MM.1S (cell line): ENCODE measurements at regions not wholly inside any gene's neighbourhood (a gene's known extent, or its start where the extent isn't known, plus 50 kb on each side); places are given as distances from the start of the nearest gene placed in this dataset.
A peak's percentile ranks its signal among the peaks of the same experiment; 100 is the strongest.

Experiments
- DNase-seq: peaks from one replicate; pipeline ENCODE4 v3.0.0-alpha.2; 2015
- H2AFZ ChIP-seq: fragments of 300-600 bp; sonication (generic); 2 replicates; pipeline ENCODE4 v1.6.0; 2016; ENCODE audit warnings: antibody characterized with exemption, low read length
- H3F3A ChIP-seq: fragments of 300-600 bp; sonication (generic); 2 replicates; pipeline ENCODE4 v1.6.1; 2016; ENCODE audit warnings: mild to moderate bottlenecking, antibody characterized with exemption, low read length, moderate library complexity, mixed read lengths; ENCODE audit not compliant: insufficient read depth
- H3K27ac ChIP-seq: fragments of 300-600 bp; sonication (generic); 2 replicates; pipeline ENCODE4 v1.5.1; 2016; ENCODE audit warnings: mild to moderate bottlenecking, low read length
- H3K27me3 ChIP-seq: fragments of 300-600 bp; sonication (generic); replicated peaks from 2 replicates; pipeline ENCODE4 v1.6.0; 2016; ENCODE audit warnings: low read length; ENCODE audit not compliant: insufficient read depth
- H3K36me3 ChIP-seq: fragments of 300-600 bp; sonication (generic); replicated peaks from 2 replicates; pipeline ENCODE4 v1.6.1; 2016; ENCODE audit warnings: mild to moderate bottlenecking, low read length, mixed read lengths; ENCODE audit not compliant: insufficient read depth
- H3K4me1 ChIP-seq: fragments of 300-600 bp; sonication (generic); 2 replicates; pipeline ENCODE4 v1.6.1; 2016; ENCODE audit warnings: low read length, mixed read lengths
- H3K4me2 ChIP-seq: fragments of 300-600 bp; sonication (generic); 2 replicates; pipeline ENCODE4 v1.6.0; 2016; ENCODE audit warnings: low read depth, low read length
- H3K4me3 ChIP-seq: fragments of 300-600 bp; sonication (generic); 2 replicates; pipeline ENCODE4 v1.5.1; 2016; ENCODE audit warnings: low read length, mixed read lengths
- H3K79me2 ChIP-seq: fragments of 300-600 bp; sonication (generic); 2 replicates; pipeline ENCODE4 v1.6.1; 2016; ENCODE audit warnings: mixed run types, low read length, mixed read lengths
- H3K9ac ChIP-seq: fragments of 300-600 bp; sonication (generic); 2 replicates; pipeline ENCODE4 v1.6.1; 2016; ENCODE audit warnings: low read length, mixed read lengths
- H3K9me2 ChIP-seq: fragments of 300-600 bp; sonication (generic); replicated peaks from 2 replicates; pipeline ENCODE4 v1.6.1; 2016; ENCODE audit warnings: mild to moderate bottlenecking, low read length, mixed read lengths; ENCODE audit not compliant: insufficient read depth
- H3K9me3 ChIP-seq: fragments of 300-600 bp; sonication (generic); replicated peaks from 2 replicates; pipeline ENCODE4 v1.6.1; 2016; ENCODE audit warnings: mild to moderate bottlenecking, low read length, mixed read lengths; ENCODE audit not compliant: insufficient read depth
- H4K20me1 ChIP-seq: fragments of 300-600 bp; sonication (generic); 2 replicates; pipeline ENCODE4 v1.6.1; 2016; ENCODE audit warnings: mild to moderate bottlenecking, low read length, moderate library complexity, mixed read lengths; ENCODE audit not compliant: insufficient read depth
- CTCF ChIP-seq: fragments of 300-600 bp; sonication (generic); IDR thresholded peaks from 2 replicates; pipeline ENCODE4 v1.5.1; 2016; ENCODE audit warnings: antibody characterized with exemption, low read length, mixed read lengths
- EZH2 ChIP-seq: fragments of 300-600 bp; sonication (generic); optimal IDR thresholded peaks from 2 replicates; pipeline ENCODE3; 2017; ENCODE audit warnings: low read depth, mild to moderate bottlenecking, antibody characterized with exemption, low read length, mixed read lengths
- EZH2phosphoT487 ChIP-seq: fragments of 300-600 bp; sonication (generic); IDR thresholded peaks from 2 replicates; pipeline ENCODE4 v1.6.1; 2018; ENCODE audit warnings: antibody characterized with exemption, low read length

- no peak for DNase-seq
- H3K4me3 ChIP-seq: no peak overlapping the region
These were observed 82.8 kb upstream of the CHODL start for GRCh38 chr21:18161841-18162240.

GRCh38 chr21:18157406-18157805, 87.2 kb upstream of the CHODL start:
- H2AFZ ChIP-seq: no peak overlapping the region
- no peak overlapping the region for H3K4me3 ChIP-seq
- no peaks in the 10 kb centered on the region for H3K9me2 ChIP-seq
- H3K4me2 ChIP-seq: no peak overlapping the region
- no peaks in the 10 kb centered on the region for H3K9me3 ChIP-seq
- H3K79me2 ChIP-seq: no peaks in the 10 kb centered on the region
- no peaks in the 10 kb centered on the region for H3K36me3 ChIP-seq
- peaks cover 17% of the 10 kb centered on the region for H3F3A ChIP-seq
- H3K9ac ChIP-seq: no peak overlapping the region
- no peaks in the 10 kb centered on the region for H4K20me1 ChIP-seq
- no peak for DNase-seq
- no peak overlapping the region for H3K27ac ChIP-seq
- H3K27me3 ChIP-seq: no peaks in the 10 kb centered on the region
- no peak for TF ChIP-seq EZH2phosphoT487
- TF ChIP-seq CTCF: no peak
- no peak for TF ChIP-seq EZH2
- H3K4me1 ChIP-seq: peaks cover 38% of the 10 kb centered on the region

More at GRCh38 chr21:18161841-18162240, 82.8 kb upstream of the CHODL start:
- Histone ChIP-seq H3F3A (no peaks in the 10 kb centered on the region), H3K4me1 (no peaks in the 10 kb centered on the region; the same call in 1 of the 2 replicates), H3K36me3 (no peaks in the 10 kb centered on the region), H3K27ac (no peak overlapping the region), H3K9me2 (no peaks in the 10 kb centered on the region), H3K27me3 (no peaks in the 10 kb centered on the region), H3K79me2 (no peaks in the 10 kb centered on the region), H3K9me3 (no peaks in the 10 kb centered on the region), H4K20me1 (no peaks in the 10 kb centered on the region), H3K9ac (no peak overlapping the region), H2AFZ (no peak overlapping the region), H3K4me2 (no peak overlapping the region)
- TF ChIP-seq EZH2phosphoT487: no peak
- TF ChIP-seq EZH2: no peak
- peak; percentile 7; the same call in 1 of the 2 replicates for TF ChIP-seq CTCF

GRCh38 chr21:18155508-18156193, 89.0 kb upstream of the CHODL start:
- H3K9ac ChIP-seq: peak overlapping the region; percentile 2; the same call in 1 of the 2 replicates
- H3K27me3 ChIP-seq: no peaks in the 10 kb centered on the region
- peak overlapping the region; percentile 14; the same call in 1 of the 2 replicates for H3K4me3 ChIP-seq
- H3K9me2 ChIP-seq: no peaks in the 10 kb centered on the region
- H3K9me3 ChIP-seq: no peaks in the 10 kb centered on the region
- H4K20me1 ChIP-seq: no peaks in the 10 kb centered on the region
- H2AFZ ChIP-seq: peak overlapping the region; percentile 25
- H3K4me2 ChIP-seq: peak overlapping the region; percentile 64
- H3K36me3 ChIP-seq: no peaks in the 10 kb centered on the region
- H3K79me2 ChIP-seq: no peaks in the 10 kb centered on the region
- peaks cover 41% of the 10 kb centered on the region for H3K4me1 ChIP-seq
- H3F3A ChIP-seq: peaks cover 17% of the 10 kb centered on the region
- peak; percentile 88 for DNase-seq
- peak overlapping the region; percentile 69 for H3K27ac ChIP-seq
- TF ChIP-seq CTCF: no peak
- TF ChIP-seq EZH2: no peak
- TF ChIP-seq EZH2phosphoT487: no peak
